PC-3 (cell line): ENCODE measurements at regions not wholly inside any gene's neighbourhood (a gene's known extent, or its start where the extent isn't known, plus 50 kb on each side); places are given as distances from the start of the nearest gene placed in this dataset.

Experiments used
- ATAC-seq: fragments of 200-7000 bp; cut with Tn5 transposase; 2 replicates; pipeline ENCODE4 v1.9.1; 2020; ENCODE audit warnings: mild to moderate bottlenecking, moderate library complexity
- BruUV-seq: library from RNA; stranded (reverse); fragments of 400-500 nt; replicated peaks from 2 replicates; lab custom pipeline; 2021; lab: Mats Ljungman, UMichigan
- CTCF ChIA-PET: fragments of 300-600 bp; sonication (Branson Sonifier 250); formaldehyde crosslinking; loops from one replicate; lab custom pipeline; 2022; ENCODE audit warnings: antibody characterized with exemption; lab: Charles Lee
- POLR2A ChIA-PET: fragments of 300-600 bp; sonication (Branson Sonifier 250); formaldehyde crosslinking; loops from one replicate; lab custom pipeline; 2022; ENCODE audit warnings: antibody characterized with exemption; ENCODE audit not compliant: unreplicated experiment; lab: Charles Lee
- DNase-seq: peaks from one replicate; pipeline ENCODE4 v3.0.0-alpha.2; 2015
- H2AFZ ChIP-seq: fragments of 300-600 bp; sonication (generic); 2 replicates; pipeline ENCODE4 v1.6.0; 2016; ENCODE audit warnings: antibody characterized with exemption, low read length
- H3F3A ChIP-seq: fragments of 300-600 bp; sonication (generic); one replicate; pipeline ENCODE4 v1.6.0; 2017; ENCODE audit warnings: antibody characterized with exemption, low read length, control low read depth, mild to moderate bottlenecking; ENCODE audit not compliant: unreplicated experiment
- H3K27ac ChIP-seq: fragments of 300-600 bp; sonication (generic); 2 replicates; pipeline ENCODE4 v1.5.1; 2016; ENCODE audit warnings: mild to moderate bottlenecking, low read length
- H3K27me3 ChIP-seq: fragments of 300-600 bp; sonication (generic); 2 replicates; pipeline ENCODE4 v1.6.1; 2016; ENCODE audit warnings: low read length, mixed read lengths
- H3K36me3 ChIP-seq: fragments of 300-600 bp; sonication (generic); 2 replicates; pipeline ENCODE4 v1.6.1; 2016; ENCODE audit warnings: low read depth, mixed run types, low read length, mixed read lengths
- H3K4me1 ChIP-seq: fragments of 300-600 bp; sonication (generic); 2 replicates; pipeline ENCODE4 v1.5.1; 2016; ENCODE audit warnings: low read length; ENCODE audit not compliant: insufficient read depth
- H3K4me2 ChIP-seq: fragments of 300-600 bp; sonication (generic); 2 replicates; pipeline ENCODE4 v1.6.0; 2016; ENCODE audit warnings: low read length
- H3K4me3 ChIP-seq: fragments of 300-600 bp; sonication (generic); 2 replicates; pipeline ENCODE4 v1.5.1; 2016; ENCODE audit warnings: mild to moderate bottlenecking, low read length, mixed read lengths
- H3K79me2 ChIP-seq: fragments of 300-600 bp; sonication (generic); 2 replicates; pipeline ENCODE4 v1.6.1; 2017; ENCODE audit warnings: low read length, mixed read lengths
- H3K9ac ChIP-seq: fragments of 300-600 bp; sonication (generic); 2 replicates; pipeline ENCODE4 v1.6.0; 2016; ENCODE audit warnings: mild to moderate bottlenecking, low read length
- H3K9me2 ChIP-seq: fragments of 300-600 bp; sonication (generic); replicated peaks from 2 replicates; pipeline ENCODE4 v1.6.1; 2016; ENCODE audit warnings: mixed run types, low read length, mixed read lengths
- H3K9me3 ChIP-seq: fragments of 300-600 bp; sonication (generic); 2 replicates; pipeline ENCODE4 v1.6.1; 2016; ENCODE audit warnings: low read length, mixed read lengths
- H4K20me1 ChIP-seq: fragments of 300-600 bp; sonication (generic); 2 replicates; pipeline ENCODE4 v1.6.1; 2016; ENCODE audit warnings: low read length, mixed read lengths
- CTCF ChIP-seq: fragments of 300-600 bp; sonication (generic); conservative IDR thresholded peaks from 2 replicates; pipeline ENCODE4 v1.5.1; 2017; ENCODE audit warnings: antibody characterized with exemption, low read depth, mild to moderate bottlenecking, low read length
- EZH2 ChIP-seq: fragments of 300-600 bp; sonication (generic); IDR thresholded peaks from one replicate; pipeline ENCODE4 v1.6.1; 2017; ENCODE audit warnings: antibody characterized with exemption, mild to moderate bottlenecking, low read length; ENCODE audit not compliant: unreplicated experiment
- EZH2phosphoT487 ChIP-seq: fragments of 300-600 bp; sonication (generic); IDR thresholded peaks from 2 replicates; pipeline ENCODE4 v1.6.1; 2018; ENCODE audit warnings: mild to moderate bottlenecking, antibody characterized with exemption, low read length, borderline replicate concordance
- intact Hi-C: fragments of 100-400 bp; cut with micrococcal nuclease; formaldehyde crosslinking; loops from 2 replicates; pipeline ENCODE4 v1.9.0; 2023

GRCh38 chr18:77469131-77469530 lies 219.5 kb downstream of the GALR1 start:
- no peak for DNase-seq
- H3K4me2 ChIP-seq = no peak overlapping the region
- intact Hi-C loops = no loop called here
- no peaks in the 10 kb centered on the region for H3K79me2 ChIP-seq
- no peak for TF ChIP-seq EZH2phosphoT487
- TF ChIP-seq EZH2 = no peak
- TF ChIP-seq CTCF = no peak
- no peaks in the 10 kb centered on the region for H3K4me1 ChIP-seq
- no peaks in the 10 kb centered on the region for H3F3A ChIP-seq
- no TSS peak for BruUV-seq
- H3K9me2 ChIP-seq = no peaks in the 10 kb centered on the region
- ChIA-PET CTCF (no interaction called here), POLR2A (no interaction called here)
- H4K20me1 ChIP-seq = no peaks in the 10 kb centered on the region
- H2AFZ ChIP-seq = no peak overlapping the region
- no peak for ATAC-seq
- H3K4me3 ChIP-seq = no peak overlapping the region
- no peaks in the 10 kb centered on the region for H3K9me3 ChIP-seq
- 0 out of 2 replicates have a peak, but pooled peaks cover 2% of the 10 kb centered on the region for H3K27me3 ChIP-seq
- no peaks in the 10 kb centered on the region for H3K36me3 ChIP-seq
- H3K27ac ChIP-seq = no peak overlapping the region
- no peak overlapping the region for H3K9ac ChIP-seq

DNA sequence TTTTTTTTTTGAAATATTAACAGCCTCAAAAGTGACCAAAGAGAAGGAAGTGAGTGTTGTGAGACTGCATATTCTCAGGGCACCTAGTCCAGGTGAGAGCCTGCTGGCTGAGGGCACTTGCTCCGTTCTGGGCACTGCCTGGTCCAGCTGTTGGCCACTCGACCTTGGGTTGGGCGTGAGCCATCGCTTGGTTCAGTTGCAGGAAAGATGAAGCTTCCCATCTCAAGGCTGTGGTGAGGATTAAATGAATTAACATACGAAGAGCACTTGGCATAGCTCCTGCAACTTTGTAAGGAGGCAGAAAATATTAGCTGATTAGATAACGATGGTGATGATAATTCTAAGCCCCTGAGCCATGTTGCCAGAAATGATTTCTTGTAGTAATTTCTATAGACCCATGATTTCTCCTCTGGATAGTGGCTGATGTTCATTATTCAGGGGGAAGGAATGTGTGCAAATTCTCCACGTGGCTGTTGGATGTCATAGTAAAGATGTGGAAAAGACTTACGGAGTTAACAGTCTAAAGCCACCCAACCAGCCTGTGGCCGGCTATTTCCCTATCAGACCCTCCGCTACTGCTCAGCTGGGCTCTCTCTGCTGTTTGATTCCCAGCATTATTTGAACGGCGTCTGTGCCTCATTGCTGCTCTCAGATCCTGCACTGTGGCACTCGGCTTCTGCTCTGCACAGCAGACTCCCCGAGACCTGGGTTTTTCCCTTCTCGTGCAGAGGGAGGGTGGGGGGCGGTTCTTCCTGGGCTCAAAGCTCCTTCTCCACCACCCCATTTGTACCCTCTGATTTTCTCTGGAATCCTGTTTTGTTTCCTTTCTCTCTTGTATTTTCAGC lies 221.1 kb downstream of the GALR1 start:
- H3K4me2 ChIP-seq = no peak overlapping the region
- no peaks in the 10 kb centered on the region for H4K20me1 ChIP-seq
- H2AFZ ChIP-seq = no peak overlapping the region
- BruUV-seq = no TSS peak
- no peak overlapping the region for H3K9ac ChIP-seq
- ChIA-PET CTCF (no interaction called here), POLR2A (no interaction called here)
- H3K27ac ChIP-seq = no peak overlapping the region
- H3K9me2 ChIP-seq = no peaks in the 10 kb centered on the region
- H3K79me2 ChIP-seq = no peaks in the 10 kb centered on the region
- no peaks in the 10 kb centered on the region for H3K9me3 ChIP-seq
- no peak for TF ChIP-seq EZH2
- TF ChIP-seq EZH2phosphoT487 = no peak
- TF ChIP-seq CTCF = no peak
- no peak for ATAC-seq
- DNase-seq = no peak
- intact Hi-C loops = no loop called here
- no peaks in the 10 kb centered on the region for H3K36me3 ChIP-seq
- H3K4me3 ChIP-seq = no peak overlapping the region
- H3K4me1 ChIP-seq = no peaks in the 10 kb centered on the region
- H3K27me3 ChIP-seq = 0 out of 2 replicates have a peak, but pooled peaks cover 4% of the 10 kb centered on the region
- no peaks in the 10 kb centered on the region for H3F3A ChIP-seq

DNA sequence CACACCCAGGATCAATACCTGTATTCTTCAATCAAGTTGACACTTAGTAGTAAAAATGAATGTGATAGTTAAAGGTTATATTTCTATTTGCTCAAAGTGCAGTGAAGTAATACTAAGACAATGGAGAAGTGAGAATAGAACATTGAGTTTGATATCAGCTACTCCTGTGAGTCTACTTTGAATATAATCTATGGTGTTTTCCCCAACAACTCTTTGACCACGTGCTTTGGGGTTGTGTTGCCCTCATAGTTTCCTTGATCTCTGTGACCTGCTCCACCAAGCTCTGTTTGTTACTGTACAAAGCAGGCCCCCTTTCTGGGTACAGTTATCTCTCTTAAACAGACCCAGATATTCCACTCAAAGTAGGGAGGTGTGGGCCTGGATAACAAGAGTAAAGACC lies 222.9 kb downstream of the GALR1 start:
- Histone ChIP-seq H3K79me2 (no peaks in the 10 kb centered on the region), H3K9ac (no peak overlapping the region), H3F3A (no peaks in the 10 kb centered on the region), H3K27ac (no peak overlapping the region), H3K36me3 (no peaks in the 10 kb centered on the region), H3K4me1 (no peaks in the 10 kb centered on the region), H3K27me3 (0 out of 2 replicates have a peak, but pooled peaks cover 4% of the 10 kb centered on the region), H3K9me2 (no peaks in the 10 kb centered on the region), H2AFZ (no peak overlapping the region), H3K4me3 (no peak overlapping the region), H3K9me3 (no peaks in the 10 kb centered on the region), H3K4me2 (no peak overlapping the region), H4K20me1 (no peaks in the 10 kb centered on the region)
- no peak for ATAC-seq
- ChIA-PET CTCF (no interaction called here), POLR2A (interaction anchor here (0.6 kb wide), 1 partner anchor 301 kb away, joined by 4 read pairs; no protein-coding TSS in a partner anchor)
- no peak for DNase-seq
- TF ChIP-seq EZH2phosphoT487 = no peak
- TF ChIP-seq EZH2 = no peak
- TF ChIP-seq CTCF = no peak
- no TSS peak for BruUV-seq
- intact Hi-C loops = no loop called here
